DND-41 (cell line): ENCODE measurements at regions not wholly inside any gene's neighbourhood (a gene's known extent, or its start where the extent isn't known, plus 50 kb on each side); places are given as distances from the start of the nearest gene placed in this dataset.

Experiments used
- ATAC-seq: fragments of 200-7000 bp; cut with Tn5 transposase; 3 replicates; pipeline ENCODE4 v1.9.1; 2021; ENCODE audit warnings: low read depth; ENCODE audit not compliant: insufficient read depth
- DNase-seq: peaks from one replicate; pipeline ENCODE4 v3.0.0-alpha.2; 2020
- H2AFZ ChIP-seq: 2 replicates; pipeline ENCODE4 v1.6.0; 2012; ENCODE audit warnings: low read depth, low read length
- H3K27ac ChIP-seq: 2 replicates; pipeline ENCODE4 v1.5.1; 2012; ENCODE audit warnings: low read length, inconsistent platforms
- H3K27me3 ChIP-seq: fragments of 200-600 bp; sonication (generic); 2 replicates; pipeline ENCODE4 v1.6.0; 2012; ENCODE audit warnings: low read length, mild to moderate bottlenecking, inconsistent platforms; ENCODE audit not compliant: insufficient read depth, poor library complexity
- H3K36me3 ChIP-seq: 2 replicates; pipeline ENCODE4 v1.5.1; 2012; ENCODE audit warnings: low read length, inconsistent platforms; ENCODE audit not compliant: insufficient read depth
- H3K4me1 ChIP-seq: 2 replicates; pipeline ENCODE4 v1.5.1; 2012; ENCODE audit warnings: mild to moderate bottlenecking, low read length; ENCODE audit not compliant: insufficient read depth
- H3K4me2 ChIP-seq: 2 replicates; pipeline ENCODE4 v1.6.0; 2012; ENCODE audit warnings: mild to moderate bottlenecking, moderate library complexity, low read length, inconsistent platforms; ENCODE audit not compliant: insufficient read depth
- H3K4me3 ChIP-seq, 2 experiments: fragments of 200-600 bp in 1 of 2; shearing (Covaris generic) in 1 of 2; 2 replicates each; pipeline ENCODE4 v1.5.1; 2012 to 2016; ENCODE audit warnings: inconsistent platforms in 2 of 2, low read length in 2 of 2, mild to moderate bottlenecking in 2 of 2, low read depth in 1 of 2, moderate library complexity in 1 of 2
- H3K79me2 ChIP-seq: 2 replicates; pipeline ENCODE4 v1.6.0; 2012; ENCODE audit warnings: low read length, inconsistent platforms; ENCODE audit not compliant: insufficient read depth
- H3K9ac ChIP-seq: 2 replicates; pipeline ENCODE4 v1.6.0; 2012; ENCODE audit warnings: low read depth, mild to moderate bottlenecking, inconsistent platforms, low read length, moderate library complexity
- H3K9me3 ChIP-seq: 2 replicates; pipeline ENCODE4 v1.5.1; 2012; ENCODE audit warnings: low read length, moderate library complexity, mild to moderate bottlenecking, inconsistent platforms; ENCODE audit not compliant: insufficient read depth, severe bottlenecking
- H4K20me1 ChIP-seq: 2 replicates; pipeline ENCODE4 v1.6.0; 2012; ENCODE audit warnings: low read length; ENCODE audit not compliant: insufficient read depth
- CTCF ChIP-seq: IDR thresholded peaks from 2 replicates; pipeline ENCODE4 v1.5.1; 2012; ENCODE audit warnings: borderline replicate concordance, low read length, moderate library complexity, mild to moderate bottlenecking; ENCODE audit not compliant: poor library complexity, severe bottlenecking; ENCODE audit errors: extremely low read depth
- EZH2 ChIP-seq: IDR thresholded peaks from 3 replicates; pipeline ENCODE4 v1.6.1; 2012; ENCODE audit warnings: borderline replicate concordance, low read depth, mild to moderate bottlenecking, moderate library complexity, low read length, inconsistent platforms; ENCODE audit not compliant: severe bottlenecking

DNA sequence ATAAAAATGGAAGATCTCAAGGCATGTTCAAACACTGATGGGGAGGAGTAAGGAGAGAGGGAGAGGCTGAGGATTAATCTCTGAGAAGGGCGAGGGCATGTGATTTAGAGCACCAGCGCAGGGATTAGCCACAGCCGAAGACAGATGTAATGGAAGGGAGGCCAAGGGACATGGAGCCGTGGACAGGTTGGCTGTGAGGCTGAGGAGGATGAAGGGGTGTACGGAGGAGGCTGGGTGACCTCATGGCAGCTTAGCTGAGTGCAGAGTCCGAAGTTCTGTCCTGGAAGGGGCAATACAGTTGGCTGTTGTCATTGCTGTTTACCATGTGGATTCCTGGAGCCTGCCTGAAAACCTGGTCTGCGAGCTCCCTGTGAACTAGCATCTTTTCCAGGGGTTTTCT lies 342.8 kb downstream of the RPS6KC1 start:
- peaks cover 11% of the 10 kb centered on the region for H3K27me3 ChIP-seq
- TF ChIP-seq CTCF: no peak
- TF ChIP-seq EZH2: no peak
- H3K79me2 ChIP-seq: no peaks in the 10 kb centered on the region
- no peak overlapping the region for H2AFZ ChIP-seq
- no peak overlapping the region for H3K27ac ChIP-seq
- no peak overlapping the region for H3K9ac ChIP-seq
- no peaks in the 10 kb centered on the region for H4K20me1 ChIP-seq
- H3K4me2 ChIP-seq: no peak overlapping the region
- no peak for DNase-seq
- H3K4me3 ChIP-seq: no peak overlapping the region
- no peak for ATAC-seq
- no peaks in the 10 kb centered on the region for H3K9me3 ChIP-seq
- H3K36me3 ChIP-seq: no peaks in the 10 kb centered on the region
- H3K4me1 ChIP-seq: no peaks in the 10 kb centered on the region

GRCh38 chr1:213394837-213395236 lies 343.8 kb downstream of the RPS6KC1 start:
- no peak for TF ChIP-seq EZH2
- no peak for TF ChIP-seq CTCF
- no peak for ATAC-seq
- H3K9me3 ChIP-seq: no peaks in the 10 kb centered on the region
- no peaks in the 10 kb centered on the region for H3K36me3 ChIP-seq
- no peak overlapping the region for H3K27ac ChIP-seq
- peaks cover 11% of the 10 kb centered on the region for H3K27me3 ChIP-seq
- no peak overlapping the region for H3K4me3 ChIP-seq
- no peaks in the 10 kb centered on the region for H3K4me1 ChIP-seq
- no peak overlapping the region for H2AFZ ChIP-seq
- H4K20me1 ChIP-seq: no peaks in the 10 kb centered on the region
- H3K4me2 ChIP-seq: no peak overlapping the region
- no peak for DNase-seq
- no peaks in the 10 kb centered on the region for H3K79me2 ChIP-seq
- no peak overlapping the region for H3K9ac ChIP-seq

- H4K20me1 ChIP-seq: no peaks in the 10 kb centered on the region
- H3K27ac ChIP-seq: no peak overlapping the region
- no peak overlapping the region for H3K4me3 ChIP-seq
- no peaks in the 10 kb centered on the region for H3K79me2 ChIP-seq
- no peak for TF ChIP-seq EZH2
- TF ChIP-seq CTCF: no peak
- ATAC-seq: no peak
- no peak overlapping the region for H3K9ac ChIP-seq
- no peaks in the 10 kb centered on the region for H3K9me3 ChIP-seq
- no peaks in the 10 kb centered on the region for H3K36me3 ChIP-seq
- H3K27me3 ChIP-seq: peaks cover 5% of the 10 kb centered on the region
- H3K4me2 ChIP-seq: no peak overlapping the region
- no peak overlapping the region for H2AFZ ChIP-seq
- H3K4me1 ChIP-seq: no peaks in the 10 kb centered on the region
- DNase-seq: no peak
Measured at GRCh38 chr1:213397638-213398037, 346.6 kb downstream of the RPS6KC1 start.

DNA sequence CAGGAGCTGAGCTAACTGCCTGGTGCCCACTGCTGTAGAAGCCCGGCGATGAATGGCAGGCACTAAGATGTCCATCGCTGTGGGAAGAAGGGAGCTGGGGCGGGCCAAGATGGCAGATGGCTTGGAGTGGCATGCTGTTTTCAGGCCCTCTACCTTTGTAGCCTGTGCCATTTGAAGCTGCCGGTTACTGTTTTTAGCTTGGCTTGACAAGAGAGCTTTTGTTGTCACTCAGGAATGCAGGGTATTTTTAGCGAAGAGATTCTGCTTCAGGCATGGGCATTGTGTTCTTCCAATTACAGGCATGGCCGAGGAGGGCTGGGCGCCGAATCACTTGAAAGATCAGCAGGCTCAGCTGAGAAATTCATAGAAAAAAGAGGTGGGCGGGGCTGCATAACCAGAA lies 348.7 kb downstream of the RPS6KC1 start:
- Histone ChIP-seq H3K36me3 (no peaks in the 10 kb centered on the region), H4K20me1 (no peaks in the 10 kb centered on the region), H3K27me3 (no peaks in the 10 kb centered on the region), H3K79me2 (no peaks in the 10 kb centered on the region), H3K27ac (no peak overlapping the region), H2AFZ (no peak overlapping the region), H3K4me2 (no peak overlapping the region), H3K4me1 (no peaks in the 10 kb centered on the region), H3K9ac (no peak overlapping the region), H3K9me3 (no peaks in the 10 kb centered on the region), H3K4me3 (no peak overlapping the region)
- no peak for DNase-seq
- TF ChIP-seq EZH2 (no peak), CTCF (no peak)
- ATAC-seq: no peak
